Ramos (cell line): ENCODE measurements at regions not wholly inside any gene's neighbourhood (a gene's known extent, or its start where the extent isn't known, plus 50 kb on each side); places are given as distances from the start of the nearest gene placed in this dataset.

Experiments used
- in situ Hi-C: fragments of 300-500 bp; cut with MboI; formaldehyde crosslinking; loops from one replicate; pipeline ENCODE4 v1.14.3; 2022; ENCODE audit warnings: low sequenced_read_pairs; ENCODE audit not compliant: unreplicated experiment

- in situ Hi-C loops: no loop called here
Observed at GRCh38 chr3:124512881-124513609, 217.2 kb upstream of the UMPS start.

- in situ Hi-C loops: no loop called here
Observed at GRCh38 chr3:124513610-124513997, 216.6 kb upstream of the UMPS start.

- in situ Hi-C loops: no loop called here
Observed at GRCh38 chr3:124514683-124515082, 215.6 kb upstream of the UMPS start.

GRCh38 chr3:124516333-124516732 is 213.9 kb upstream of the UMPS start:
- in situ Hi-C loops: no loop called here

GRCh38 chr3:124517306-124517705 is 212.9 kb upstream of the UMPS start:
- in situ Hi-C loops: no loop called here

- in situ Hi-C loops: no loop called here
Observed at GRCh38 chr3:124518350-124518749, 211.9 kb upstream of the UMPS start.

GRCh38 chr3:124519591-124520194 is 210.6 kb upstream of the UMPS start:
- in situ Hi-C loops: no loop called here

- in situ Hi-C loops: no loop called here
Observed at GRCh38 chr3:124520970-124521369, 209.3 kb upstream of the UMPS start.

GRCh38 chr3:124522082-124522625 is 208.1 kb upstream of the UMPS start:
- in situ Hi-C loops: no loop called here

GRCh38 chr3:124526601-124527000 is 203.7 kb upstream of the UMPS start:
- in situ Hi-C loops: no loop called here

- in situ Hi-C loops: no loop called here
Observed at GRCh38 chr3:124529826-124530571, 200.3 kb upstream of the UMPS start.

GRCh38 chr3:124530916-124531315 is 199.3 kb upstream of the UMPS start:
- in situ Hi-C loops: no loop called here

- in situ Hi-C loops: no loop called here
Observed at GRCh38 chr3:124532071-124532470, 198.2 kb upstream of the UMPS start.

- in situ Hi-C loops: no loop called here
Observed at GRCh38 chr3:124535306-124535705, 194.9 kb upstream of the UMPS start.

GRCh38 chr3:124540550-124541211 is 189.6 kb upstream of the UMPS start:
- in situ Hi-C loops: no loop called here

- in situ Hi-C loops: no loop called here
Observed at GRCh38 chr3:124542214-124542869, 187.9 kb upstream of the UMPS start.

- in situ Hi-C loops: no loop called here
Observed at GRCh38 chr3:124545891-124546290, 184.4 kb upstream of the UMPS start.

GRCh38 chr3:124552224-124552623 is 178.0 kb upstream of the UMPS start:
- in situ Hi-C loops: no loop called here

- in situ Hi-C loops: no loop called here
Observed at GRCh38 chr3:124553178-124553577, 177.1 kb upstream of the UMPS start.

- in situ Hi-C loops: no loop called here
Observed at GRCh38 chr3:124556636-124557035, 173.6 kb upstream of the UMPS start.
